MM.1S (cell line): ENCODE measurements at regions not wholly inside any gene's neighbourhood (a gene's known extent, or its start where the extent isn't known, plus 50 kb on each side); places are given as distances from the start of the nearest gene placed in this dataset.

Experiments
- DNase-seq: peaks from one replicate; pipeline ENCODE4 v3.0.0-alpha.2; 2015
- H2AFZ ChIP-seq: fragments of 300-600 bp; sonication (generic); 2 replicates; pipeline ENCODE4 v1.6.0; 2016; ENCODE audit warnings: antibody characterized with exemption, low read length
- H3F3A ChIP-seq: fragments of 300-600 bp; sonication (generic); 2 replicates; pipeline ENCODE4 v1.6.1; 2016; ENCODE audit warnings: mild to moderate bottlenecking, antibody characterized with exemption, low read length, moderate library complexity, mixed read lengths; ENCODE audit not compliant: insufficient read depth
- H3K27ac ChIP-seq: fragments of 300-600 bp; sonication (generic); 2 replicates; pipeline ENCODE4 v1.5.1; 2016; ENCODE audit warnings: mild to moderate bottlenecking, low read length
- H3K27me3 ChIP-seq: fragments of 300-600 bp; sonication (generic); replicated peaks from 2 replicates; pipeline ENCODE4 v1.6.0; 2016; ENCODE audit warnings: low read length; ENCODE audit not compliant: insufficient read depth
- H3K36me3 ChIP-seq: fragments of 300-600 bp; sonication (generic); replicated peaks from 2 replicates; pipeline ENCODE4 v1.6.1; 2016; ENCODE audit warnings: mild to moderate bottlenecking, low read length, mixed read lengths; ENCODE audit not compliant: insufficient read depth
- H3K4me1 ChIP-seq: fragments of 300-600 bp; sonication (generic); 2 replicates; pipeline ENCODE4 v1.6.1; 2016; ENCODE audit warnings: low read length, mixed read lengths
- H3K4me2 ChIP-seq: fragments of 300-600 bp; sonication (generic); 2 replicates; pipeline ENCODE4 v1.6.0; 2016; ENCODE audit warnings: low read depth, low read length
- H3K4me3 ChIP-seq: fragments of 300-600 bp; sonication (generic); 2 replicates; pipeline ENCODE4 v1.5.1; 2016; ENCODE audit warnings: low read length, mixed read lengths
- H3K79me2 ChIP-seq: fragments of 300-600 bp; sonication (generic); 2 replicates; pipeline ENCODE4 v1.6.1; 2016; ENCODE audit warnings: mixed run types, low read length, mixed read lengths
- H3K9ac ChIP-seq: fragments of 300-600 bp; sonication (generic); 2 replicates; pipeline ENCODE4 v1.6.1; 2016; ENCODE audit warnings: low read length, mixed read lengths
- H3K9me2 ChIP-seq: fragments of 300-600 bp; sonication (generic); replicated peaks from 2 replicates; pipeline ENCODE4 v1.6.1; 2016; ENCODE audit warnings: mild to moderate bottlenecking, low read length, mixed read lengths; ENCODE audit not compliant: insufficient read depth
- H3K9me3 ChIP-seq: fragments of 300-600 bp; sonication (generic); replicated peaks from 2 replicates; pipeline ENCODE4 v1.6.1; 2016; ENCODE audit warnings: mild to moderate bottlenecking, low read length, mixed read lengths; ENCODE audit not compliant: insufficient read depth
- H4K20me1 ChIP-seq: fragments of 300-600 bp; sonication (generic); 2 replicates; pipeline ENCODE4 v1.6.1; 2016; ENCODE audit warnings: mild to moderate bottlenecking, low read length, moderate library complexity, mixed read lengths; ENCODE audit not compliant: insufficient read depth
- EZH2 ChIP-seq: fragments of 300-600 bp; sonication (generic); optimal IDR thresholded peaks from 2 replicates; pipeline ENCODE3; 2017; ENCODE audit warnings: low read depth, mild to moderate bottlenecking, antibody characterized with exemption, low read length, mixed read lengths
- EZH2phosphoT487 ChIP-seq: fragments of 300-600 bp; sonication (generic); IDR thresholded peaks from 2 replicates; pipeline ENCODE4 v1.6.1; 2018; ENCODE audit warnings: antibody characterized with exemption, low read length
- TF ChIP-seq, protein P1 (sequence below): fragments of 300-600 bp; sonication (generic); IDR thresholded peaks from 2 replicates; pipeline ENCODE4 v1.5.1; 2016; ENCODE audit warnings: antibody characterized with exemption, low read length, mixed read lengths

DNA sequence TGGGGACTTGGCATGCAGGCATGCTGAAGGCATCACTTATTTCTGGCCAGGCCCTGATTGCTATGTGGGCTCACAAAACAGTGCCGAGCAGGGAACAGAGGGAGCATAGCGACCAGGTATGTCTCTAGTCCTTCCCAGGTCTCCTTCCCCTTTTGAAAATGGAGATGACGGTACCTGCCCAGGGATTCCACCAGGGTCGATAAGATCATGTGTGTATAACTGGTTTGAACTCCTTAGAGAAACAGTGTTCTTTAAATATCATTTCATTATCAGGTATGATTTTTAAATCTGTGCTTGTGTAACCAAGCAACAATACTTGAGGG lies 280.6 kb downstream of the FOXO1 start:
- H3K79me2 ChIP-seq: no peaks in the 10 kb centered on the region
- H3K36me3 ChIP-seq: no peaks in the 10 kb centered on the region
- DNase-seq: no peak
- H3K9ac ChIP-seq: no peak overlapping the region
- no peaks in the 10 kb centered on the region for H4K20me1 ChIP-seq
- H3K9me3 ChIP-seq: no peaks in the 10 kb centered on the region
- no peaks in the 10 kb centered on the region for H3F3A ChIP-seq
- peaks cover 4% of the 10 kb centered on the region; the same call in 1 of the 2 replicates for H3K4me1 ChIP-seq
- H3K27ac ChIP-seq: no peak overlapping the region
- no peaks in the 10 kb centered on the region for H3K27me3 ChIP-seq
- TF ChIP-seq EZH2: no peak
- no peak for TF ChIP-seq EZH2phosphoT487
- TF ChIP-seq, protein P1, sequence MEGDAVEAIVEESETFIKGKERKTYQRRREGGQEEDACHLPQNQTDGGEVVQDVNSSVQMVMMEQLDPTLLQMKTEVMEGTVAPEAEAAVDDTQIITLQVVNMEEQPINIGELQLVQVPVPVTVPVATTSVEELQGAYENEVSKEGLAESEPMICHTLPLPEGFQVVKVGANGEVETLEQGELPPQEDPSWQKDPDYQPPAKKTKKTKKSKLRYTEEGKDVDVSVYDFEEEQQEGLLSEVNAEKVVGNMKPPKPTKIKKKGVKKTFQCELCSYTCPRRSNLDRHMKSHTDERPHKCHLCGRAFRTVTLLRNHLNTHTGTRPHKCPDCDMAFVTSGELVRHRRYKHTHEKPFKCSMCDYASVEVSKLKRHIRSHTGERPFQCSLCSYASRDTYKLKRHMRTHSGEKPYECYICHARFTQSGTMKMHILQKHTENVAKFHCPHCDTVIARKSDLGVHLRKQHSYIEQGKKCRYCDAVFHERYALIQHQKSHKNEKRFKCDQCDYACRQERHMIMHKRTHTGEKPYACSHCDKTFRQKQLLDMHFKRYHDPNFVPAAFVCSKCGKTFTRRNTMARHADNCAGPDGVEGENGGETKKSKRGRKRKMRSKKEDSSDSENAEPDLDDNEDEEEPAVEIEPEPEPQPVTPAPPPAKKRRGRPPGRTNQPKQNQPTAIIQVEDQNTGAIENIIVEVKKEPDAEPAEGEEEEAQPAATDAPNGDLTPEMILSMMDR: no peak
- no peak overlapping the region for H3K4me2 ChIP-seq
- H3K9me2 ChIP-seq: no peaks in the 10 kb centered on the region
- H3K4me3 ChIP-seq: no peak overlapping the region
- H2AFZ ChIP-seq: no peak overlapping the region

DNA sequence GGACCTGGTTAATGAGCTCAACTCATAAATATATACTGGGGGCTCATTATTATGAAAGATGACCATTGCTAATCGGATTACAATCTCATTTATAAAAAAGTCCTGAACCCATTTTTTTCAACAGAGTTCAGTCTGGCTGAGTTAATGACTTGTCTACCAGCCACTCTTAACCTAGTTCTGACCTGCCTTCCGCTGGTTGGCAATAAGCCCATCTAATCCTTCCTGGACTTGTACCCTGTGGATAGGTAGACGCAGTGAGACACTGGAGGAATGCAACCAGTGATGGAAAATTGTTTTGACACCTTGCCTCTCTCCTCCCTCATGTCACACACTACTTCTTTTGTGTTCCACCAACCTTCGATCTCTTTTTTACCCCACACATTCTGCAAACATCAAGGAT lies 279.9 kb downstream of the FOXO1 start:
- no peaks in the 10 kb centered on the region for H3K9me2 ChIP-seq
- H3K36me3 ChIP-seq: no peaks in the 10 kb centered on the region
- H3K9ac ChIP-seq: no peak overlapping the region
- no peak overlapping the region for H3K4me3 ChIP-seq
- no peaks in the 10 kb centered on the region for H4K20me1 ChIP-seq
- H3K79me2 ChIP-seq: no peaks in the 10 kb centered on the region
- no peak overlapping the region for H3K4me2 ChIP-seq
- no peak for DNase-seq
- TF ChIP-seq, protein P1: no peak
- no peak for TF ChIP-seq EZH2phosphoT487
- TF ChIP-seq EZH2: no peak
- no peak overlapping the region for H3K27ac ChIP-seq
- H3K4me1 ChIP-seq: peaks cover 4% of the 10 kb centered on the region; the same call in 1 of the 2 replicates
- H3F3A ChIP-seq: no peaks in the 10 kb centered on the region
- H3K27me3 ChIP-seq: no peaks in the 10 kb centered on the region
- no peaks in the 10 kb centered on the region for H3K9me3 ChIP-seq
- H2AFZ ChIP-seq: no peak overlapping the region

DNA sequence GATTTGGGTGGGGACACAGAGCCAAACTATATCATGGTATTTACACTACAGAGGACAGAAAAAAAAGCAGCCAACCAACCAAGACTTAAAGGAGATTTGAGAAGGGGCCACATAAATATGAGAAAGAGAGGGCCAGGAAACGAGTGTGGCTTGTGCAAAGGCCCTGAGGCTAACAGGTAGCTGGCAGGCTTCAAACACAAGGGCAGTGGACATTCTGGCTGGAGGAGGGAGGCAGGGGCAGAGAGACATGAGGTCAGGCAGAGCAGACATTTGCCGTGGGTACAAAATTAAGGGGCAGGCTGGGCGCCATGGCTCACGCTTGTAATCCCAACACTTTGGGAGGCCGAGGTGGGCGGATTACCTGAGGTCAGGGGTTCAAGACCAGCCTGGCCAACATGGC lies 278.7 kb downstream of the FOXO1 start:
- no peaks in the 10 kb centered on the region for H3K27me3 ChIP-seq
- H3K27ac ChIP-seq: no peak overlapping the region
- TF ChIP-seq, protein P1: no peak
- TF ChIP-seq EZH2 (no peak), EZH2phosphoT487 (no peak)
- H2AFZ ChIP-seq: no peak overlapping the region
- H3K4me1 ChIP-seq: peaks cover 4% of the 10 kb centered on the region; the same call in 1 of the 2 replicates
- no peaks in the 10 kb centered on the region for H4K20me1 ChIP-seq
- no peak overlapping the region for H3K4me2 ChIP-seq
- no peaks in the 10 kb centered on the region for H3K79me2 ChIP-seq
- H3K9me3 ChIP-seq: no peaks in the 10 kb centered on the region
- H3K9ac ChIP-seq: no peak overlapping the region
- DNase-seq: no peak
- no peak overlapping the region for H3K4me3 ChIP-seq
- no peaks in the 10 kb centered on the region for H3F3A ChIP-seq
- no peaks in the 10 kb centered on the region for H3K36me3 ChIP-seq
- H3K9me2 ChIP-seq: no peaks in the 10 kb centered on the region
